ENCODE measurements at regions not wholly inside any gene's neighbourhood (a gene's known extent, or its start where the extent isn't known, plus 50 kb on each side); places are given as distances from the start of the nearest gene placed in this dataset.
A peak's percentile ranks its signal among the peaks of the same experiment; 100 is the strongest.

DNA sequence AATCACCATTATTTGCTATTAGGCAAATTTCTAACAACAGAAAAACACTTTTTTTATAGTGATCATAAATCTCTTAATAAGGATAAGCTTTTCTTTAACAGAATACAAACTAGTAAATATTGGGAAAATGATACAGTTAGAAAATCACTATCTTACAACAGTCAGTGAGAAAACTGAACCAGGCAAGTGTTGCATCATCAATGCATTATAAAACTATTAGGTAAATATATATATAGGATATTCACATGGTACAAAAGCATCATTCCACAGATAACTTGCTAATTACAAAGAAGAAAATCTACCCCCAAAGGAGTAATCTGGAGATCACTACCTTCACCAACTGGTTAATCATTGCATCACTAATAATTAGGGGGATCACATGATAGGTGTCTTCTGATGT, 652.1 kb downstream of the HACE1 start:
- DNase-seq (ENCODE audit: low read depth): no peak

DNA sequence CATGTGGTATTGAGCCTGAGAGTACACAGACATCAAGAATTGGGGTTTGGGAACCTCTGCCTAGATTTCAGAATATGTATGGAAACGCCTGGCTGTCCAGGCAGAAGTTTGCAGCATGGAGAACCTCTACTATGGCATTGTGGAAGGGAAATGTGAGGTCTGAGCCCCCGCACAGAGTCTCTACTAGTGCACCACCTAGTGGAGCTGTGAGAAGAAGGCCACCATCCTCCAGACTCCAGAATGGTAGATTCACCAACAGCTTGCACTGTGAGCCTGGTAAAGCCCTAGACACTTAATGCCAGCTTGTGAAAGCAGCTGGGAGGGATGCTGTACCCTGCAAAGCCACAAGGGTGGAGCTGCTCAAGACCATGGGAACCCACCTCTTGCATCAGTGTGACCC, 658.2 kb downstream of the HACE1 start:
- no peak for DNase-seq (ENCODE audit: low read depth)

DNA sequence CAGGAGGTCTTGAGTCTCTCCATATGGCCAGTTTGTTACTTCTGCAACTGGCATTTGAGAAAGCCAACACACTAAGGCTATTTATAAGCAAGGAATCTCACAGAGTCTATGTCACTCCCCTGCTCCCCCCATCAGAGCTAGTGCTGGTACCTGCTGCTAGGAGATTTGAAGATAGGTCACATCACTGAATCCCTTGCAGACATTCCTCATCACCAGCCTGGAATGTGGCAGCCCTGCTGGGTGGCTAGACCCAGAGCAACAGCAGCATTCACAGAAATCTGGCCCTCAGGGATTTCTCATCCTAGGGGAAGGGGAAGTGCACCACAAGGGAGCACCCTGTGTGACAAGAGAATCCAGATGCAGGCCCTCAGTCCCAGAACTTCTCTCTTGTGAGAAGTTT, 672.1 kb downstream of the HACE1 start:
- no peak for DNase-seq (ENCODE audit: low read depth)

DNA sequence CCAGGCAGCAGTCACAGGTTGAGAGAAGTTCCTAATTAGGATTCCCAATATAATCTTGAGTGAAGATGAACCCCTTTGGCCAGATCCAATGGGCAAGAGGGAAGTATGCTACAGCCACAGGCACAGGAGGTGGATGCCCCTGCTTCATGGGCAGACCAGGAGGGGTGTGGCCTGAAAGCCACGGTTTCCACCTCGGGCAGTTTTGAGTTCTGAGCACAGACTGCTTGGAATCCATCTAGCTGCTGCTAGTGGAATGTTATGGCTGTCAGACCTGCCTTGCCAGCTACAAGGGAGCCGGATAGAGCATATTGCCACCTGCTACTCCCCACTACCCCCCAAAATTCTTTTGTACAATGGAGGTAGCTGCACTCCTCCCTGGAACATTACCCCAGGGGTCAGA, 672.9 kb downstream of the HACE1 start:
- no peak for DNase-seq (ENCODE audit: low read depth)

DNA sequence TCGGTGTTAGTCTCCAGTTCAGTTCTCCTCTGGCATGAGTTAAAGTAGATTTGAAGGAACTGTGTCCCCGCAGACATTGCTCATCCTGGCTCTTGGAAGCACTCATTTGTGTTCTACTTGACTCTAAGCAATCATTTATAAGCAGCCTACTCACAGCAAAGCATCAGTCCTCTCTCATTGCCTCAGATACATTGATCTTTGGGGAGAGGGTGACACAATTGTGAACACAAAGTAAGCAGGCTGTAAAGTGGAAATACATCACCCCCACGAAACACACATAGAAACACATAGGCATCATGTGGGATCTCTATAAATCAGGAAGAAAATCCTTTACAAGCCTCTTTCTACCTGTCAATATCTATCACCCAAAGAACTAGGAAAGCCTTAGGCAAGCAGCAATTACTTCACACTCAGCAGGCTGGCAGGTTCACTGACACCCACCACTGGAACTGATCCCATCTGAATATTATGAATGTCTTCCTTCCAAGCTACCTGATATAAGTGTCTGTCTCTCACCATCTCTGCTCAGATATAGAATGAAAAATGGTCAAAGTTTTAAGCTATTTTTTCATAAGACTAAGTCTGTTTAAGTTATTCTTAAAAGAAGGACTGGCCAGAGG, 675.8 kb downstream of the HACE1 start:
- no peak for DNase-seq (ENCODE audit: low read depth)

DNA sequence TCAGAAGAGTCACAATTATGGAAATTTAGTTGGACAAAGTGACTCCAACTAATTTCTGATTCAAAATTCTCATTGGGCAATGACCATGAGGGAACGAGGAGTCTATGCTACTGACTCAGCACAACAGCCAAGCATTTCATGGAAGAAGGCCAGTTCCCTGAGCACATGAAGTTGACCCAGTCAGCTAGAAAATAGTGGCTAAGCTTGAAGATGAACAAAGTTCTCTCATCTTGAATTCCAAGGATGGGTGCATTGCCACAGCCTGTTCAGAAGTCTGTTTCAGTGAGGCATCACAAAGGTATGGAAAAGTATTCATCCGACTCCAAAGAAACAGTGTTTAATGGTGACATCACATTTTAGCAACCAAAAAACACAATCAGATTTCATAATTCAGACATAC, 676.9 kb downstream of the HACE1 start:
- DNase-seq (ENCODE audit: low read depth): peak; percentile 21

DNA sequence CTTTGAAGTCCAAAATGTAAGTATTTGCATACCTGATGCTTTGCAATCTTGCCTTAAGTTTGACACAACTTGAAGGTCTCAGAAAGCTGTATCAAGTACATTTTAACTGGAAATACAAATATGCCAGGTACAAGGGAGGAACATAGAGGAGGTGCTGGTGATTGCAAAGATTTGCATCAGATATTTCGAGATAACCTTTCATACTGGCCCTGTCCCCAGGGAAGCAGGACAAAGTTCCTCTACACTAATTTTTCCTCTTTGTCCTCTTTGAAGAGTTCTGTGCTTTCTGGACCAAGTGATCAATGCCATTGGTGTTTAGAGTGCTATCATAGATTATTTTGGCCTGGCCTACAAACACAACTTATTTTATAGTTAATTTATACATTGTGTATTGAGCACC, 686.1 kb downstream of the HACE1 start:
- no peak for DNase-seq (ENCODE audit: low read depth)

DNA sequence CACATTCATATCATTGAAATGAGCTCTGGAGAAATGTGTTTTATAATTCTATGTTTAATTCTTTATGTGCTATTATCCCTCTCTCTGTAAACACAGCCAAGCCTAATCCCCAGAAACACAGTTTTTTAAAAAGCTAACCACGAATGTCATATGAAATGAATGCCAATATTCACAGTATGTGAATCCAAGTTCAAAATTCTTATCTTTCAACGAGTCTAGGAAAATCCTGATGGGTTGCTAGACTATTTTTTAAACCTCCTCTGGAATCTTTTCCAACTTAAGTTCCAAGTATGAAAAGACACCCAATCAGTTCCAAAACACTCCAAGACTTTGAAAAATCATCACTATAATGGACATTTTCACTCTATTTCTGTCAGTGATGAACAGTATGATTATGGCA, 689.3 kb downstream of the HACE1 start:
- no peak for DNase-seq (ENCODE audit: low read depth)

DNA sequence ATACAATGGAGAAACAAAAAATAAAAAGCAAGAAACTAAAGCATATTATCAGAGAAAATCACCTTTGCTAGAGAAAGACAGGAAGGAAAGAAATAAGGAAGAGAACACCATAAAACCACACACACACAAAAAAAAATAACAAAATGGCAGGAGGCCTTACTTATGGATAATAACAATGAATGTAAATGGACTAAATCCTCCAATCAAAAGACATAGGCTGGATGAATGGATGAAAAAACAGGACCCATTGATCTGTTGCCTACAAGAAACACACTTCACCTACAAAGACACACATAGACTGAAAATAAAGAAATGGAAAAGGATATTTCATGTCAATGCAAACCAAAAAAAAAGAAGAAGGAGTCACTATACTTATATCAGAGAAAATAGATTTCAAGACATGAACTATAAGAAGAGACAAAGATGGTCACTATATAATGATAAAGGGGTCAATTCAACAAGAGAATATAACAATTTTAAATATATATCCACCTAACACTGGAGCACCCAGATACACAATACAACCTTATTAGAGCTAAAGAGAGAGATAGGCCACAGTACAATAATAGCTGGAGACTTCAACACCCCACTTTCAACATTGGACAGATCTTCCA, 693.6 kb downstream of the HACE1 start:
- no peak for DNase-seq (ENCODE audit: low read depth)

DNA sequence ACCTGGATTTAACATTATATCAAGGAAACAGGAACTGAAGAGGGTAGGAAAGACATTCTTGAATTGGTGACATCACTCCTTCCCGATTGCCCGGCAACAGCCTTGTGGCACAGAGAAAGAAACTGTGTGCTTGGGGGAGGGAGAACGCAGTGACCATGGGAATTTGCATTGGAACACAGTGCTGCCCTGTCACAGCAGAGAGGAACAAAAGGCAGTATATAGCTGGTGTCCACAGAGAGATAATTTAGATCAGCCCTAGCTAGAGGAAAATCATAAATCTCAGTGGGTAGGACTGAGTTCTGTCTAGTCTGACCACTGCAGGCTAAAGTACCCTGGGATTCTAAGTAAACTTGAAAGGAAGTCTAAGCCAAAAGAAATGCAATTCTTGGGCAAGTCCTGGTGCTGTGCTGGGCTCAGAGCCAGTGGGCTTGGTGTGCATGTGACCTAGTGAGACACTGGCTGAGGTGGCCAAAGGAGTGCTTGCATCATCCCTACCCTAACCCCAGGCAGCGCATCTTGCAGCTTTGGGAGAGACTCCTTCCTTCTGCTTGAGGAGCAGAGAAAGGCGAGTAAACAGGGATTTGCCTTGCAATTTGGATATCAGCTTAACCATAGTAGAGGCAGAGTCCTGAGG, 697.6 kb downstream of the HACE1 start:
- DNase-seq (ENCODE audit: low read depth): peak; percentile 22

DNA sequence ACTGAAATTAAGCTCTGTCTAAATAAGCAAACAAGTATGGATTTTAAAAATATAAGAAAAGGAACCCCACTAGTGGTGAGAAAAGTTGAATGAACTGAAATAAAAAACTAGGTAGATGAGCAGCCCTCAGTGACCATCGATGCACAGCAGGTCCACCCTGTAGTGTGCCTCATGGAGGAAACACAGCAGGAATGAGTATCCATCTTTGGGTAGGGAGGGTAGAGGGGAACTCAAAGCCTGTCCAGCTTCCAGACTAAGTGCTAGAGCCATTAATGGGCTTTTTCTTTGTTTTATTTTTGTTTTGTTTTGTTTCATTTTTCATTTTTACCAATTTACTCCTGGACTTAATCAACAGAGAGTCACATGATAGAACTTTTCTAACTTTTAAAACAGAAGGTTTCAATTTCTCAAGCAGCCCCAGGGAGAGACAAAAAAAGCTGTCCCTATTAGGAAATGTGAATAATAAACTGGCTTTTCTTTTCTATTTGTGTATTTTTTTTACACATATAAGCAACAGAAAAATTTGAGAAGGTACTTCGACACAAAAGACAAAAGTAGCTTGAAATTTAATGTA, 700.6 kb downstream of the HACE1 start:
- no peak for DNase-seq (ENCODE audit: low read depth)

DNA sequence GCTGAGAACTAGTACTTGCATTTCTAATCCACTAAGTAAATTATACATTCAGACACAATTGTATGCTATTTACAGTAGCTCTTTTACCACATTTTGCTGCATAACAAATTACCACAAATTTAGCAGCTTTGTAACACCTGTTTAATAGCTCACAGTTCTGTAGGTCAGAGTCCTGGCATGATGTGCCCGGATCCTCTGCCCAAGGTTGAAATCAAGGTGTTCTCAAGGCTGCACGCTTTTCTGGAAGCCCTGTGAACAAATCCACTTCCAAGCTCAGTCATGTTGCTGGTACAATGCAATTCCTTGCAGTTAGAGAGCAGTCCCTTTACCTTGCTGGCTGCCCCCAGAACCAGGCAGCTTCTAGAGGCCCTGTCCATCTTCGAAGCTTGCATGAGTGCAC, 716.0 kb downstream of the HACE1 start:
- DNase-seq (ENCODE audit: low read depth): no peak

DNA sequence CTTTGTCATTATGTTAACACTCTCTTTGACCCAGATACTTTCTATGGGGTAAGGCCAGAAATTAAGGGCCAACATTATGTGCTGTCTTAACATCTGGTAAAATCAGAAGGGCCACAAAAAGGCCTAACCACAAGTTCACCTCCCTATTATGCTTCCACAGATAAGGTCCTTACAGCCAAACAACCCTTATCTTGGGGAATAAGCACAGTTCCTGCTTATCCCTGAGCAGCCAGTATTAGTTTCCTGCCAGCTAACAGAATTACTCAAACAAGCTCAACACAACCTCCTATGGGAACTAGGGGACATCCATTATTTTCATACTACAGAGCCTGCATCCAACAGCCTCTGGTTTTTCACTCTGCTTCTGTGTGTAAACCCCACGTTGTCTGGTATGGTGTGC, 724.8 kb downstream of the HACE1 start:
- peak; percentile 2 for DNase-seq (ENCODE audit: low read depth)

DNA sequence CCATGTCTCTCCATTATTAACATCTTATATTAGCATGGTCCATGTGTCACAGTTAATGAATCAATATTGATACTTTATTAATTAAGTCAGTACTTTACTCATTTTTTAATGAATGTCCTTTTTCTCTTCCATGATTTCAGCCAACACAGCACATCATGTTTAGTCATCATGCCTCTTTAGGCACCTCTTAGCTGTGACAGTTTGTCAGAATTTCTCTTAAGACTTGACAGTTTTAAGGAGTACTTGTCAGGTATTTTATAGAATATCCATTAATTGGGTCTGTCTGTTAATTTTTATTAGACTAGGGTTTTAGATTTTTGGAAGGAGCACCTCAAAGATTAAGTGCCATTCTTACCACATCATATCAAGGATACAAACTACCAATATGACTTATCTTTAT, 729.4 kb downstream of the HACE1 start:
- no peak for DNase-seq (ENCODE audit: low read depth)

DNA sequence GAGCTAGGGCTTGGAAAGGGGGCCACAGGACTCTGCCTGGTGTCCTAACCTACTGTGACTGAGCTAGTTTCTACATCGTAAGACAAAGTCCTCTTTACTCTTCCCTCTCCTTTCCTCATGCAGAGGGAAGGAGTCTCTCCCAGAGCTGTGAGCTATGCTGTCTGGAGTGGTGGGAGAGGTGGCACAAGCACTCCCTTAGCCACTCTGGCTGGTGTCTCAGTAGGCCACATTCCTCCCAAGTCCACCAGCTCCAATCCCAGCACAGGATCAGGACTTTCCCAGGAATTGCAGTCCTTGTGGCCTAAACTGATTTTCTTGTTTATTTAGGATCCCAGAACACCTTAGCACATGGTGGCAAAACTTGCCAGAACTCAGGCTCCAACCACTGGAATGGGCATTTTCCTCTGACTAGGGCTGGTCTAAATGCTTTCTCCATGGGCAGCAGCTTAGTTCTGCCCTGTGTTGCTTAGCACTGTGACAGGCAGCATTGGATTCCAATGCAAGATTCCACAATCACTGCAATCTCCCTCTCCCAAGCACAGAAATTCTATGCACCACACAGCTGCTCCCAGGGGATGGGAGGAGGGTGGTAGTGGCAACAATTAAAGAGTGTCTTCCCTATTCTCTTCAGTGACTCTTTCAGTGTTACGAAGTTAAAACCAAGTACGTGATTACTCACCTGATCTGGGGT, 733.3 kb downstream of the HACE1 start:
- no peak for DNase-seq (ENCODE audit: low read depth)

DNA sequence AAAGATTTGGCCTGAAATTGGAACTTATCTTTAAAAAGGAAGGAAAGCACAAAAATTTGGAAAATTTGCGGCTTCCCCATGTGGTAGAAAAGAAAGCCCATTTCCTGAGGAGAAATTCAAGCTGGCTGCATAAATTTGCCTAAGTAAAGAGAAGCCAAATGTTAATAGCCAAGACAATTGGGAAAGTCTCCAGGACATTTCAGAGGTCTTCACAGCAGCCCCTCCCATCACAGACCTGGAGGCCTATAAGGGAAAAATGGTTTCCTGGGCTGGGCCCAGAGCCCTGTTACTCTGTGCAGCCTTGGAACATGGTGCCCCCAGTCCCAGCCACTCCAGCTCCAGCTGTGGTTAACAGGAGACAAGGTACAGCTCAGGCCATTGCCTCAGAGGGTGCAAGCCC, 736.5 kb downstream of the HACE1 start:
- DNase-seq (ENCODE audit: low read depth): no peak

DNA sequence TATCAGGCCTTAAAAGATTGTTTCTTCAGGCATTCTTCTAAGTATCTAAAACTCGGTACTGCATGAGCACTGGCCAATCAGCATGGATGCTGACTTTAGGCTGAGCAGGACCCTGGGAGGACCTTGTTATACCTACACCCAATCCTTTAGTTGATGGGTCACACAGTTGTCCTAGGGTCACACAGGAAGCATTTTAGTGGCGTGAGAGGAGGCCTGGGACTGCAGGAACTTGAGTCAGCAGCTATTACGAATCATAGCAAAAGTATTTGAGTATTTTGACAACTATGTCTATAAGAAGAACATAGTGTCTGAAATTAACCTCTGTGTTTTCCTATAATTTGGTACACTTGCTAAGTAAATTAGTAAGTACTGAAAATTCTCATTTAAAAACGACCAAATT, 741.4 kb downstream of the HACE1 start:
- DNase-seq (ENCODE audit: low read depth): peak; percentile 21

DNA sequence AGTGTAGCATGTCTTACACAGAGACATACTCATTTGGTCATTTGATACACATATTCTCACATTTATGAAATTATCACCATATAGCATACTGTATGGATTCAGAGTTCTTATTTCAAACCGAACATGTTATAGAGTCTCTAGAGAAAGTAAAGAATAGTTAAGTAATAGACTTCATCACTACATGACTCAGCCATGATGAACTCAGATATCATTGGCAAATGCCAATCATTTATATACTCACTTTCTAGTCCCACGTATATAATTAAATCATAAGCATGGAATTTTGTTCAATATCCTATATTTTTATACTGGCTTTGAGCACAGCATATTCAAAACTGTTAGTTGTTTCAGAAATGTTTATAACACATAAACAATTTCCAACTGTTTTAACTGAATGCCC, 749.9 kb downstream of the HACE1 start:
- DNase-seq (ENCODE audit: low read depth): no peak

DNA sequence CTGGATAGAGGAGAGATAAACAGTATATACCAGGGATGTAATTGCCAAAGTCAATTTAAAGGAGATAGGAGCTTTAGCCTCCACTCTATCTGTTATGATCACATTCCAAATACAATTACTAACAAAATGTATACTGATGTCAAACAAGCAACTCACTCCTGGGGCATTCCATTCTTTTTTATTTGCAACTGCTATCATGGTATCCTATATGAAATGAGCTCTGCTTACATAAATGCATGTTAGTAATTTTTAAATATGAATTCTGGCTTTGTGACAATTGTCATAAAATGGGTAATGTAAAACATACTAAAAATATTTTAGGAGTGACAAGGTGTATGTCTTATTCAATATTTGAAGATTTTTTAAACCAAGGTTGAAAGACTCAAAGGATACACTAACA, 751.1 kb downstream of the HACE1 start:
- DNase-seq (ENCODE audit: low read depth): no peak

DNA sequence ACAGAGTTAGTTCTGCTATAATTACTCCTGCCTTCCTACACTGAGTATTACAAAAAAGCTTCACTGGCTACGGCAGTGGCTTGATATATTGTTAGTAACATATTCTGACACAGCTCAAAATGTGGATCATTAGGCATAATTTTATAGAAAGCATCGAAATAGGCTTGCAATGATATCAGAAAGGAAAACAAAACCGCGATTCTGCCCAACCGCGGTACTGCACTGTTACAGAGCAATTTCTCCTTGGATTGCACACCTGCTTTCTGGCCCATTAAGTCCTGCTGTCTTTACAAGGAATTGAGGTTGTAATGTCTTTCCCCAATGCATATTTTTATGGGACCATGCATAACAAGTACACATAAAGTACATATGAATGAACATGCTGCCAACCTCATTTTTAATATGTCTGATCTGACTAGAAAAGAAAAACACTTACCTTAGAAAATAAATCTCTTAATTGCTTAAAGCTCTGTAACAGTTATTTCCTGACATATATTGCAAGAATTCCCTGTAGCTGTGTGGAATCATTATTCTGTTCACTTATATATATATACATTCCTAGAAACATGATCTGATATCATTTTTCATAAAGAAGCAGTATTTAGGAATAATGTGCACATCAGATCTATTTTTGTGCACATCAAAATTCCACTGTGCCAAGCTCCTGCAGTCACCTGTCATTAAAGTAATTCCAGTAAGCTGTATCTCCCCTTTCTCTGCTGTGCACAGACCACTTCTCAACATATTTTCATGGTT, 763.9 kb downstream of the HACE1 start:
- DNase-seq (ENCODE audit: low read depth): no peak

DNA sequence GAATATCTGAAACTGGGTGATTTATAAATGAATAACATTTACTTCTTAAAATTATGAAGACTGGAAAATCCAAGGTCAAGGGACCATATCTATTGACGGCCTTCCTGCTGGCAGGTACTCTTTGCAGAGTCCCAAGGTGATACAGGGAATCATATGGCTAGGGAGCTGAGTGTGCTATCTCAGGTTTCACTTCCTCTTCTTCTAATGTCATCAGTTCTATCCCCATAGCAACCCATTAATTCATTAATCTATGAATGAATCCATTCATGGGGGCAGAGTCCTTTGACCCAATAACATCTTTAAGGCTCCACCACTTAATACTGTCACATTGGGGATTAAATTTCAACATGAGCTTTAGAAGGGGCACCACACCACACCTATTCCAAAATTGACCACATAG, 772.0 kb downstream of the HACE1 start:
- no peak for DNase-seq (ENCODE audit: low read depth)

DNA sequence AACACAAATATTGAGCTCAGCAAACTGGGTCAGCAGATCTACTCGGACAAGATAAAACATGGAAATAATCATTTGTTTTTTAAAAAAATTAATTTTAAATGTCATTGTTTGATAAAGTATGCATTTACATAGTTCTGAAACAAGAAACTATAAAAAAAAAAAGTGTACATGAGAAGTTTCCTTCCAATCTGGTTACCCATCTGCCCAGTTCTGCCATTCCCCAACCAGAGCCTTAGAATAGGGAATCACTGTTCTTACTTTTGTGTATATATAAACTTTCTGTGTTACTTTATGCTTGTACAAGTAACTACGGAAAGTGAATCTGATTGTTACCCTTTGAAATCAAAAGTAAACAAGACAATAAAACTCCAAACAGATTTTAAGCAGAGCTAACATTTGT, 791.4 kb downstream of the HACE1 start:
- no peak for DNase-seq (ENCODE audit: low read depth)
